WTC11 (cell line): ENCODE measurements at regions not wholly inside any gene's neighbourhood (a gene's known extent, or its start where the extent isn't known, plus 50 kb on each side); places are given as distances from the start of the nearest gene placed in this dataset.

Experiments
- CREM ChIP-seq: sonication (generic); formaldehyde crosslinking; IDR thresholded peaks from 2 replicates; pipeline ENCODE4 v1.8.1; 2022; ENCODE audit warnings: mild to moderate bottlenecking, missing genetic modification reagents, moderate library complexity
- E2F5 ChIP-seq: sonication (generic); formaldehyde crosslinking; IDR thresholded peaks from 2 replicates; pipeline ENCODE4 v1.8.1; 2022; ENCODE audit warnings: mild to moderate bottlenecking, moderate library complexity, missing genetic modification reagents
- MYBL2 ChIP-seq: sonication (generic); formaldehyde crosslinking; IDR thresholded peaks from 2 replicates; pipeline ENCODE4 v1.8.1; 2023; ENCODE audit warnings: mild to moderate bottlenecking, moderate library complexity, missing genetic modification reagents
- NFE2L1 ChIP-seq: sonication (generic); formaldehyde crosslinking; IDR thresholded peaks from 2 replicates; pipeline ENCODE4 v1.8.1; 2023; ENCODE audit warnings: missing genetic modification reagents
- NFYB ChIP-seq: sonication (generic); formaldehyde crosslinking; conservative IDR thresholded peaks from 2 replicates; pipeline ENCODE4 v1.8.0; 2022; ENCODE audit warnings: low read depth, missing genetic modification reagents
- TF ChIP-seq, protein P1 (sequence below): fragments of 200-600 bp; IDR thresholded peaks from 2 replicates; pipeline ENCODE4 v1.8.0; 2022; ENCODE audit warnings: antibody characterized with exemption
- TF ChIP-seq, protein P2 (sequence below): sonication (generic); formaldehyde crosslinking; IDR thresholded peaks from 2 replicates; pipeline ENCODE4 v1.8.0; 2022; ENCODE audit warnings: mild to moderate bottlenecking, missing genetic modification reagents
- TF ChIP-seq, protein P3 (sequence below): sonication (generic); formaldehyde crosslinking; IDR thresholded peaks from 2 replicates; pipeline ENCODE4 v1.8.1; 2023; ENCODE audit warnings: mild to moderate bottlenecking, missing genetic modification reagents, moderate library complexity
- TF ChIP-seq, protein P4 (sequence below): sonication (generic); formaldehyde crosslinking; IDR thresholded peaks from 2 replicates; pipeline ENCODE4 v1.8.1; 2023; ENCODE audit warnings: mild to moderate bottlenecking, missing genetic modification reagents

DNA sequence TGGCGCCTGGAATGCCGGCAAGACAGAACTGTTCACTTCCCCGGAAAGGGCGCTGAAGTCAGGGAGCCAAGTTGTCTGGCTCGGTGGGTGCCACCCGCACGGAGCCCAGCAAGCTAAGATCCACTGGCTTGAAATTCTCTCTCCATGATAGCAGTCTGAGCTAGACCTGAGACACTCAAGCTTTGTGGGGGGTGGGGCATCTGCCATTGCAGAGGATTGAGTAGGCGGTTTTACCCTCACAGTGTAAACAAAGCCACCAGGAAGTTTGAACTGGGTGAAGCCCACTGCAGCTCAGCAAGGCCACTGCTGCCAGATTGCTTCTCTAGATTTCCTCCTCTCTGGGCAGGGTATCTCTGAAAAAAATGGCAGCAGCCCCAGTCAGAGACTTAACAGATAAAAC lies 277.4 kb downstream of the SLCO4C1 start:
- no peak for TF ChIP-seq NFE2L1
- TF ChIP-seq, protein P1, sequence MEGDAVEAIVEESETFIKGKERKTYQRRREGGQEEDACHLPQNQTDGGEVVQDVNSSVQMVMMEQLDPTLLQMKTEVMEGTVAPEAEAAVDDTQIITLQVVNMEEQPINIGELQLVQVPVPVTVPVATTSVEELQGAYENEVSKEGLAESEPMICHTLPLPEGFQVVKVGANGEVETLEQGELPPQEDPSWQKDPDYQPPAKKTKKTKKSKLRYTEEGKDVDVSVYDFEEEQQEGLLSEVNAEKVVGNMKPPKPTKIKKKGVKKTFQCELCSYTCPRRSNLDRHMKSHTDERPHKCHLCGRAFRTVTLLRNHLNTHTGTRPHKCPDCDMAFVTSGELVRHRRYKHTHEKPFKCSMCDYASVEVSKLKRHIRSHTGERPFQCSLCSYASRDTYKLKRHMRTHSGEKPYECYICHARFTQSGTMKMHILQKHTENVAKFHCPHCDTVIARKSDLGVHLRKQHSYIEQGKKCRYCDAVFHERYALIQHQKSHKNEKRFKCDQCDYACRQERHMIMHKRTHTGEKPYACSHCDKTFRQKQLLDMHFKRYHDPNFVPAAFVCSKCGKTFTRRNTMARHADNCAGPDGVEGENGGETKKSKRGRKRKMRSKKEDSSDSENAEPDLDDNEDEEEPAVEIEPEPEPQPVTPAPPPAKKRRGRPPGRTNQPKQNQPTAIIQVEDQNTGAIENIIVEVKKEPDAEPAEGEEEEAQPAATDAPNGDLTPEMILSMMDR: no peak
- TF ChIP-seq CREM (CRISPR knock-in tag): no peak
- no peak for TF ChIP-seq NFYB (CRISPR knock-in tag)
- no peak for TF ChIP-seq E2F5 (CRISPR knock-in tag)
- TF ChIP-seq, protein P2, sequence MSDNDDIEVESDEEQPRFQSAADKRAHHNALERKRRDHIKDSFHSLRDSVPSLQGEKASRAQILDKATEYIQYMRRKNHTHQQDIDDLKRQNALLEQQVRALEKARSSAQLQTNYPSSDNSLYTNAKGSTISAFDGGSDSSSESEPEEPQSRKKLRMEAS: no peak
- TF ChIP-seq MYBL2 (CRISPR knock-in tag): no peak
- TF ChIP-seq, protein P3, sequence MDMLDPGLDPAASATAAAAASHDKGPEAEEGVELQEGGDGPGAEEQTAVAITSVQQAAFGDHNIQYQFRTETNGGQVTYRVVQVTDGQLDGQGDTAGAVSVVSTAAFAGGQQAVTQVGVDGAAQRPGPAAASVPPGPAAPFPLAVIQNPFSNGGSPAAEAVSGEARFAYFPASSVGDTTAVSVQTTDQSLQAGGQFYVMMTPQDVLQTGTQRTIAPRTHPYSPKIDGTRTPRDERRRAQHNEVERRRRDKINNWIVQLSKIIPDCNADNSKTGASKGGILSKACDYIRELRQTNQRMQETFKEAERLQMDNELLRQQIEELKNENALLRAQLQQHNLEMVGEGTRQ (CRISPR knock-in tag): no peak
- TF ChIP-seq, protein P4, sequence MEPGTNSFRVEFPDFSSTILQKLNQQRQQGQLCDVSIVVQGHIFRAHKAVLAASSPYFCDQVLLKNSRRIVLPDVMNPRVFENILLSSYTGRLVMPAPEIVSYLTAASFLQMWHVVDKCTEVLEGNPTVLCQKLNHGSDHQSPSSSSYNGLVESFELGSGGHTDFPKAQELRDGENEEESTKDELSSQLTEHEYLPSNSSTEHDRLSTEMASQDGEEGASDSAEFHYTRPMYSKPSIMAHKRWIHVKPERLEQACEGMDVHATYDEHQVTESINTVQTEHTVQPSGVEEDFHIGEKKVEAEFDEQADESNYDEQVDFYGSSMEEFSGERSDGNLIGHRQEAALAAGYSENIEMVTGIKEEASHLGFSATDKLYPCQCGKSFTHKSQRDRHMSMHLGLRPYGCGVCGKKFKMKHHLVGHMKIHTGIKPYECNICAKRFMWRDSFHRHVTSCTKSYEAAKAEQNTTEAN: no peak
